ENCODE measurements at regions not wholly inside any gene's neighbourhood (a gene's known extent, or its start where the extent isn't known, plus 50 kb on each side); places are given as distances from the start of the nearest gene placed in this dataset.

GRCh38 chr4:57877047-57877458 is 766.9 kb upstream of the IGFBP7 start:
- H4K20me1 ChIP-seq (ENCODE audit: control insufficient read depth, insufficient read depth) = no peaks in the 10 kb centered on the region
- intact Hi-C loops (cut with micrococcal nuclease; ENCODE audit: unreplicated experiment) = no loop called here
- no peak overlapping the region for H3K9ac ChIP-seq (ENCODE audit: control insufficient read depth, insufficient read depth, low read length)
- ATAC-seq = no peak
- no peak overlapping the region for H3K27ac ChIP-seq (ENCODE audit: control insufficient read depth, insufficient read depth)
- no peaks in the 10 kb centered on the region for H3K36me3 ChIP-seq (ENCODE audit: control insufficient read depth in 2 of 2, insufficient read depth in 2 of 2, low read length in 1 of 2)
- no peaks in the 10 kb centered on the region for H3K9me3 ChIP-seq (replicated peaks; ENCODE audit: control insufficient read depth, insufficient read depth, low read length)
- H3K4me1 ChIP-seq (ENCODE audit: control insufficient read depth, insufficient read depth, low read length) = no peaks in the 10 kb centered on the region
- WGBS (ENCODE audit: insufficient coverage, insufficient replicate concordance, low lambda C conversion rate, missing lambda C conversion rate) = 27% methylated on average over 3 of the region's 3 CpGs
- in situ Hi-C loops (cut with MboI) = no loop called here
- SMC1A ChIA-PET (ENCODE audit: uncharacterized antibody, unreplicated experiment) = no interaction called here
- RAD21 ChIA-PET (ENCODE audit: unreplicated experiment) = no interaction called here
- DNase-seq (ENCODE audit: low read depth, low spot score) = no peak
- TF ChIP-seq LARP7 (IDR thresholded peaks at IDR 0.05) = no peak
- no peak for TF ChIP-seq IKZF1 (conservative IDR thresholded peaks at IDR 0.05)
- no peak for TF ChIP-seq YY1 (IDR thresholded peaks at IDR 0.05; ENCODE audit: low read depth, low read length)
- TF ChIP-seq RAD51 (IDR thresholded peaks at IDR 0.05) = no peak
- no peak for TF ChIP-seq ZNF207 (IDR thresholded peaks at IDR 0.05; ENCODE audit: borderline replicate concordance)
- TF ChIP-seq KLF5 (IDR thresholded peaks at IDR 0.05; ENCODE audit: partially characterized antibody) = no peak
- TF ChIP-seq MTA2 (IDR thresholded peaks at IDR 0.05; ENCODE audit: low read depth) = no peak
- TF ChIP-seq POLR2AphosphoS5 (IDR thresholded peaks at IDR 0.05; ENCODE audit: low read length) = no peak
- TF ChIP-seq CREB1 (IDR thresholded peaks at IDR 0.05; ENCODE audit: low read depth) = no peak
- TF ChIP-seq USF1 (IDR thresholded peaks at IDR 0.05; ENCODE audit: borderline replicate concordance, extremely low read length, insufficient read depth, low read depth, low read length) = no peak
- TF ChIP-seq TCF3 (IDR thresholded peaks at IDR 0.05; ENCODE audit: borderline replicate concordance, insufficient read depth, low read depth, low read length) = no peak
- TF ChIP-seq ZNF384 (IDR thresholded peaks at IDR 0.05; ENCODE audit: borderline replicate concordance, low read depth, low read length) = no peak
- TF ChIP-seq ZBTB4 (CRISPR knock-in tag; IDR thresholded peaks at IDR 0.05) = no peak
- no peak for TF ChIP-seq PAX5 (IDR thresholded peaks at IDR 0.05; ENCODE audit: borderline replicate concordance, low read depth, low read length)
- TF ChIP-seq POU2F2 (IDR thresholded peaks at IDR 0.05; ENCODE audit: borderline replicate concordance, low read depth, low read length) = no peak
- TF ChIP-seq RELA (IDR thresholded peaks at IDR 0.05; ENCODE audit: borderline replicate concordance, partially characterized antibody) = no peak
- TF ChIP-seq SMAD1 (IDR thresholded peaks at IDR 0.05; ENCODE audit: low read depth, partially characterized antibody) = no peak
- TF ChIP-seq SMAD5 (IDR thresholded peaks at IDR 0.05; ENCODE audit: low read depth) = no peak
- no peak for TF ChIP-seq E4F1 (IDR thresholded peaks at IDR 0.05; ENCODE audit: borderline replicate concordance, partially characterized antibody)
- no peak overlapping the region for H3K4me2 ChIP-seq (ENCODE audit: control insufficient read depth, insufficient read depth)
- CTCF ChIA-PET = no interaction called here
- no peak for FAIRE-seq
- H3K4me3 ChIP-seq = no peak overlapping the region
- no TSS peak for BruUV-seq (replicated peaks)
- H2AFZ ChIP-seq (ENCODE audit: control insufficient read depth, low read depth, low read length) = no peak overlapping the region
- no peaks in the 10 kb centered on the region for H3K79me2 ChIP-seq (ENCODE audit: control insufficient read depth, insufficient read depth, low read length)
- POLR2A ChIA-PET = no interaction called here
- H3K27me3 ChIP-seq (replicated peaks in 1 of 2; ENCODE audit: control insufficient read depth in 2 of 2, insufficient read depth in 2 of 2, low read length in 1 of 2) = no peaks in the 10 kb centered on the region

Measured in GM12878 (cell line).